Caco-2 (cell line): ENCODE measurements at regions not wholly inside any gene's neighbourhood (a gene's known extent, or its start where the extent isn't known, plus 50 kb on each side); places are given as distances from the start of the nearest gene placed in this dataset.

Experiments
- BruUV-seq: library from RNA; stranded (reverse); fragments of 400-500 nt; replicated peaks from 2 replicates; lab custom pipeline; 2021; lab: Mats Ljungman, UMichigan
- CTCF ChIA-PET: fragments of 300-600 bp; sonication (Branson Sonifier 250); formaldehyde crosslinking; loops from one replicate; lab custom pipeline; 2022; ENCODE audit warnings: antibody characterized with exemption; lab: Charles Lee
- POLR2A ChIA-PET: fragments of 300-600 bp; sonication (Branson Sonifier 250); formaldehyde crosslinking; loops from one replicate; lab custom pipeline; 2022; ENCODE audit warnings: antibody characterized with exemption; lab: Charles Lee
- DNase-seq, 2 experiments: peaks; one replicate each; pipeline versions ENCODE4 v3.0.0 to v3.0.0-alpha.2; 2020 to 2022
- H3K27me3 ChIP-seq: replicated peaks from 2 replicates; pipeline ENCODE4 v1.6.0; 2011; ENCODE audit warnings: low read length; ENCODE audit not compliant: control insufficient read depth, insufficient read depth
- H3K36me3 ChIP-seq: 2 replicates; pipeline ENCODE4 v1.5.1; 2011; ENCODE audit warnings: low read length; ENCODE audit not compliant: control insufficient read depth, insufficient read depth
- H3K4me1 ChIP-seq: fragments of 250-450 bp; sonication (Bioruptor Pico); 2 replicates; pipeline ENCODE4 v1.5.1; 2020; ENCODE audit warnings: mild to moderate bottlenecking
- H3K4me3 ChIP-seq: 2 replicates; pipeline ENCODE4 v1.5.1; 2011; ENCODE audit warnings: low read depth, mild to moderate bottlenecking, control low read depth, low read length
- H3K9me3 ChIP-seq: fragments of 250-450 bp; sonication (Bioruptor Pico); 2 replicates; pipeline ENCODE4 v1.5.1; 2020; ENCODE audit warnings: mild to moderate bottlenecking, moderate library complexity
- H3K27ac Mint-ChIP-seq: one replicate; pipeline ENCODE4 v1.8.0; 2022; ENCODE audit warnings: mixed read lengths; ENCODE audit not compliant: unreplicated experiment
- H3K27me3 Mint-ChIP-seq: one replicate; pipeline ENCODE4 v1.8.0; 2022; ENCODE audit warnings: mixed read lengths; ENCODE audit not compliant: insufficient read depth, unreplicated experiment
- H3K36me3 Mint-ChIP-seq: one replicate; pipeline ENCODE4 v1.8.0; 2022; ENCODE audit warnings: mild to moderate bottlenecking, mixed read lengths; ENCODE audit not compliant: insufficient read depth, unreplicated experiment
- H3K4me1 Mint-ChIP-seq: one replicate; pipeline ENCODE4 v1.8.0; 2022; ENCODE audit warnings: low read depth, mixed read lengths; ENCODE audit not compliant: unreplicated experiment
- H3K4me3 Mint-ChIP-seq: one replicate; pipeline ENCODE4 v1.8.0; 2022; ENCODE audit warnings: mild to moderate bottlenecking, moderate library complexity, mixed read lengths; ENCODE audit not compliant: unreplicated experiment
- H3K9me3 Mint-ChIP-seq: one replicate; pipeline ENCODE4 v1.8.0; 2022; ENCODE audit warnings: mixed read lengths; ENCODE audit not compliant: unreplicated experiment
- CTCF ChIP-seq, 2 experiments: fragments of 200-600 bp in 1 of 2; IDR thresholded peaks; 1 replicate in 1 of 2; 2 replicates in 1 of 2; pipeline versions ENCODE4 v1.5.1 to v1.8.0; 2011 to 2022; ENCODE audit warnings: antibody characterized with exemption in 1 of 2, control low read depth in 1 of 2, inconsistent platforms in 1 of 2, low read depth in 1 of 2, low read length in 1 of 2, mild to moderate bottlenecking in 1 of 2, moderate library complexity in 1 of 2; ENCODE audit not compliant: insufficient read depth in 1 of 2, severe bottlenecking in 1 of 2, unreplicated experiment in 1 of 2
- intact Hi-C: fragments of 100-400 bp; cut with micrococcal nuclease; formaldehyde crosslinking; loops from one replicate; pipeline ENCODE4 v1.10.0; 2022; ENCODE audit not compliant: unreplicated experiment

GRCh38 chr20:39135885-39136544, 173.9 kb downstream of the DHX35 start:
- Histone ChIP-seq H3K27me3 (peaks cover 7% of the 10 kb centered on the region), H3K4me3 (no peak overlapping the region), H3K36me3 (no peaks in the 10 kb centered on the region), H3K4me1 (no peaks in the 10 kb centered on the region), H3K9me3 (no peaks in the 10 kb centered on the region)
- H3K27ac Mint-ChIP-seq: no peak overlapping the region
- intact Hi-C loops: no loop called here
- POLR2A ChIA-PET: no interaction called here
- H3K36me3 Mint-ChIP-seq: no peaks in the 10 kb centered on the region
- no peak for DNase-seq
- H3K4me1 Mint-ChIP-seq: no peaks in the 10 kb centered on the region
- no peak overlapping the region for H3K4me3 Mint-ChIP-seq
- CTCF ChIA-PET: interaction anchor here (1.1 kb wide), 1 partner anchor 33 kb away, joined by 3 read pairs; no protein-coding TSS in a partner anchor
- BruUV-seq: no TSS peak
- H3K9me3 Mint-ChIP-seq: no peaks in the 10 kb centered on the region
- no peak for TF ChIP-seq CTCF (IDR thresholded peaks at IDR 0.05; ENCODE audit: insufficient read depth in 1 of 2, low read depth in 1 of 2, low read length in 1 of 2, severe bottlenecking in 1 of 2, unreplicated experiment in 1 of 2)
- H3K27me3 Mint-ChIP-seq: peaks cover 25% of the 10 kb centered on the region

- Mint-ChIP-seq H3K4me1 (no peaks in the 10 kb centered on the region), H3K36me3 (no peaks in the 10 kb centered on the region), H3K4me3 (no peak overlapping the region), H3K27ac (no peak overlapping the region), H3K9me3 (no peaks in the 10 kb centered on the region), H3K27me3 (peaks cover 20% of the 10 kb centered on the region)
- DNase-seq: no peak
- no peak overlapping the region for H3K4me3 ChIP-seq
- peaks cover 6% of the 10 kb centered on the region for H3K27me3 ChIP-seq
- no peaks in the 10 kb centered on the region for H3K36me3 ChIP-seq
- no peak for TF ChIP-seq CTCF (IDR thresholded peaks at IDR 0.05; ENCODE audit: insufficient read depth in 1 of 2, low read depth in 1 of 2, low read length in 1 of 2, severe bottlenecking in 1 of 2, unreplicated experiment in 1 of 2)
- no TSS peak for BruUV-seq
- H3K9me3 ChIP-seq: no peaks in the 10 kb centered on the region
- intact Hi-C loops: no loop called here
- ChIA-PET CTCF (no interaction called here), POLR2A (no interaction called here)
- no peaks in the 10 kb centered on the region for H3K4me1 ChIP-seq
These were observed 171.1 kb downstream of the DHX35 start for GRCh38 chr20:39133201-39133600.

- H3K27me3 ChIP-seq: peaks cover 4% of the 10 kb centered on the region
- no peak for TF ChIP-seq CTCF (IDR thresholded peaks at IDR 0.05; ENCODE audit: insufficient read depth in 1 of 2, low read depth in 1 of 2, low read length in 1 of 2, severe bottlenecking in 1 of 2, unreplicated experiment in 1 of 2)
- POLR2A ChIA-PET: no interaction called here
- Mint-ChIP-seq H3K36me3 (no peaks in the 10 kb centered on the region), H3K27ac (no peak overlapping the region), H3K4me1 (no peaks in the 10 kb centered on the region), H3K4me3 (no peak overlapping the region), H3K27me3 (peaks cover 22% of the 10 kb centered on the region), H3K9me3 (no peaks in the 10 kb centered on the region)
- no TSS peak for BruUV-seq
- no peak overlapping the region for H3K4me3 ChIP-seq
- H3K9me3 ChIP-seq: no peaks in the 10 kb centered on the region
- CTCF ChIA-PET: no interaction called here
- intact Hi-C loops: no loop called here
- DNase-seq: no peak
- H3K36me3 ChIP-seq: no peaks in the 10 kb centered on the region
- H3K4me1 ChIP-seq: no peaks in the 10 kb centered on the region
These were observed 170.4 kb downstream of the DHX35 start for GRCh38 chr20:39132511-39132910.
